ENCODE measurements at regions not wholly inside any gene's neighbourhood (a gene's known extent, or its start where the extent isn't known, plus 50 kb on each side); places are given as distances from the start of the nearest gene placed in this dataset.
"Not testable (repeated sequence)": the region's sequence is repeated elsewhere in the genome, so short reads cannot be mapped to it uniquely, and the experiment has no call there.

- no peak for DNase-seq
Measured at GRCh38 chr6:14218519-14218800, 100.9 kb downstream of the CD83 start.

DNA sequence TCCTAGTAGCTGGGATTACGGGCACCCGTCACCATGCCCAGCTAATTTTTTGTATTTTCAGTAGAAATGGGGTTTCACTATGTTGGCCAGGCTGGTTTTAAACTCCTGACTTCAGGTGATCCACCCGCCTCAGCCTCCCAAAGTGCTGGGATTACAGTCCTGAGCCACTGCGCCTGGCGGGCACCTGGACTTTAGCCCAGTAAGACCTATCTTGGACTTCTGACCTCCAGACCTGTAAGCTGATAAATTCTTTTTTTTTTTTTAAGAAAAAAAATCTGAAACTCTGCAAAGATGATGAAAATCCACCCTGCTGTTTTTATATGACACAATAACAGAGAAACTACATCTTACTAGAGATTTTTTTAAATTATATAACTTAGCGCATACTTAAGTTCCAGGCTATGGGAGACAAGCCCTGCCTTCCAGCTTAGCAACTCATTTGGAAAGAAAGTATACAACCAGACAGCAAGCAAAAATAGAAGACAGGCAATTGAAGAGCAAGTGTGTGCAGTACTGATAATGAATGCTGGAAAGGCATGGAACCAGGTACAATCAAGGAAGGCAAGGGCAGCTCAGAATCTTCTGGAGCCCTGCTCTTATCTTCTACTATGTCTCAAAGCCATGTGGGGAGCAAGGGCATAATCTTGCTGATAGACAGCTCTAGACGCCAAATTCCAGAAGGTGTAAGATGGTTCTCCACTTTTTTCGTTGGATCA, 104.2 kb downstream of the CD83 start:
- no peak for DNase-seq

DNA sequence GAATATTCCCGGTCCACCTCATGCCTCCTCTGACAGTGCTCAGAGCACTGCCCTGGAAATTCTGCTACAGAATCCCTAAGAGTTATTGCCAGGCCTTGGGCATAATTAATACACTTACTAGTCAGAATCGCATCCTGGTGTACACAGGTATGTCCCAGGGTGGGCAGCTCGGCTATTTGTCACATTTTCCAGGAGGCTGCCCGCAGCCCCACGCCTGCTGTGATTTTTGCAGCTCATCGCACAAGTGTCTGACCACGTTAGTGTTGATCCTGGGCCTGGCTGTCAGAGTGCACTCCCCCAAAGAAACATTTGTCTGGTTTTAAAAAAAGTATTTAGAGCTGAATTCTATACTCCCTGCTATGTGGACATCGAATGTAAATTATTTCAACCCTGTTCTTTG, 105.4 kb downstream of the CD83 start:
- no peak for DNase-seq

- DNase-seq: no peak
Measured at GRCh38 chr6:14224359-14225103, 107.0 kb downstream of the CD83 start.

- DNase-seq: no peak
Measured at GRCh38 chr6:14226051-14226660, 108.6 kb downstream of the CD83 start.

DNA sequence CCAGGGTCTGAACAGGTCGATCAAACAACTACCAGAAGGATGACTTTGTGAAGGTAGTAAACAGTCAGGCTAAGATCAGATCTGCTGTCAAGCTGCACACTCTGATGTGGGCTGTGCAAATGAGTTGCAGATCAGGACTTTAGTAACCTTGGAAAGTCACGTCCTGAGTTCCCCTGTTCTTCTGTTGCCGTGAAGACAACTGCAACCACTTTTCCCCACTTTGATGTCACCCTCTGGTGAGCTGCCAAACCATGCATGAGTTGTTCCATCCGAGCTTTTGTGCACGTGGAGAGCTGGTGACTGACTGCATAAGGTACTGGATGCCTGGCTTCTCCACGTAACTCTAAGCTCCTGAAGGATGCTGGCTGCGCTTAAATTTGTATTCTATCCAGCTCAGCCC, 111.0 kb downstream of the CD83 start:
- DNase-seq: peak; percentile 54 to 75 (median 65)

DNA sequence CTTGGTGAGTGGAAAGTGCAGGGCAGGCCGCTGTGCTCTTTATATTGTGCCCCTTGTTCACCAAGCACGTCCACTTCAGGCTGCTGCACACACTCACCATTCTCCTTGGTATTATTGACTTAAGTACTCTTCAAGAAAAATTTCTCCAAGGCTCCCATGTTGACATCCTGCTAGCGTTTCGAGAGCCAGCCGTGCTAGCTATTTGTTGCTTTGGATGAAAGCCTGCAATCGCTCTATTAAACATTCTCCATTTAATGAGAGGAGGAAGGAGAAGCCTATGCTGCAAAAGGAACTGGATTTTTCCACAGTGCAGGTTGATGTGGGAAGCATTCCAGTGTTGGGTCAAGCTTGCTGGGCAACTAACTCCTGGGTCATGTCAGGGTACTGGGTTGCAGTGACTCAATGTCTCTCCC, 113.5 kb downstream of the CD83 start:
- no peak for DNase-seq

- DNase-seq: no peak
Measured at GRCh38 chr6:14231501-14232280, 114.1 kb downstream of the CD83 start.

GRCh38 chr6:14232889-14233288, 115.3 kb downstream of the CD83 start:
- DNase-seq: no peak

DNA sequence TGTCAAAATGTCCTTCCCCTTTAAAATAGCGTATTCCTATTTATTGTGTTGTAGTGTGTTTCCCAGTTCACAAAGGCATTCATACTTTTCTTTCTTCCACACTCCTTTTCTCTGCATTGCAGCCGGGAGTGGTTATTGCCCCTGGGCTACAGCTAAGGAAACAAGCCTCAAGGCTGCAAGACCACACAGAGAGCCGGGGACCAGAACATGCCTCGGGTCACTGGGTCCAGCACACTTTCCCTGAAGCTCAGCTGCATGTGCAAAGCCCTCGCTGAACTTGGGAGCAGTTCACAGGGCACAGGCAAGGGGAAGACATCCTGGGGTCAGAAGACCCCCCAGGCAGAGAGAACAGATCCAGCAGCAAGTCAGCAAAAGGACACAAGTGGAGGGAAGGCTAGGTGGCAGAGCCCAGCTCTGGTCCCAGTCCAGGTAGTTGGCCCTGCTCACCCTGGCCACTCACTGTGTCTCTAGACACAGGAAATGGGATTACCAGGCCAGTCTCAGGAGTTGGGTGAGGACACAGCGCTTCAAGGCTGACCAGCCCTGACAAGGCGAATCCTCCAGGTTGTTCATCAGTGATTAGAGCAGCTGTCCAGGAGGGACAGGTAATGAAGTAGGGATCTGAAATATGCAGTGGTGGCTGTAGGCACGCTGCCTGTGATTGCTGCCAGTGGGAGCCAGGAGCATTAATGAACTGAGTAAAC, 118.2 kb downstream of the CD83 start:
- DNase-seq: no peak

- DNase-seq: no peak
Measured at GRCh38 chr6:14239097-14239496, 121.5 kb downstream of the CD83 start.

GRCh38 chr6:14240411-14241166, 123.0 kb downstream of the CD83 start:
- no peak for DNase-seq

- no peak for DNase-seq
Measured at GRCh38 chr6:14241255-14242070, 123.9 kb downstream of the CD83 start.

DNA sequence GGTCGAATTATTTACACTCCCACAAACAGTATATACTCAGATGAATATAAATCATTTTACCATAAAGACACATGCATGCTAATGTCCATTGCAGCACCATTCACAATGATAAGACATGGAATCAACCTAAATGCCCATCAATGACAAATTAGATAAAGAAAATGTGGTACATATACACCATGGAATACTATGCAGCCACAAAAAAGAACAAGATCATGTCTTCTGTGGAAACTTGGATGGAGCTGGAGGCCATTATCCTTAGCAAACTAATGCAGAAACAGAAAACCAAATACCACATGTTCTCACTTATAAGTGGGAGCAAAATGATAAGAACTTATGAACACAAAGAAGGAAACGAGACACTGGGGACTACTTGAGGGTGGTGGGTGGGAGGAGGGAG, 125.3 kb downstream of the CD83 start:
- not testable (repeated sequence) for DNase-seq

DNA sequence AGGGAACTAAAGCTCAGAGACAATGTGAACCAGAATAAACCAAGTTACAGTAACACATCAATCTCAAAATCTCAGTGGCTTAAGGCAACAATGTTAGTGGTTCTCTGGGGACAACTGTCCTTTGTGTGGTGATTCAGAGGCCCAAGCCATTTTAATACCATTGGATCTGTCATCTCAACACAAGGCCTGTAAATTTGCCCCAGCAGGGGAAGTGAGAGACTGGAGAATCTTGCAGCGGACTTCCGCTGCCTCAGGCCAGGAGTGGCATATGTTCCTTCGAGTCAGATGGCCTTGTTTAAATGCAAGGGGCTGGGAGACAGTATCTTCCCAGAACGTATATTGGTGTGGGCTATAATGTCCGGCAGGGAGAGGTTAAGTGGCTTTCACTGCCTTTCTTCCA, 126.0 kb downstream of the CD83 start:
- DNase-seq: no peak

DNA sequence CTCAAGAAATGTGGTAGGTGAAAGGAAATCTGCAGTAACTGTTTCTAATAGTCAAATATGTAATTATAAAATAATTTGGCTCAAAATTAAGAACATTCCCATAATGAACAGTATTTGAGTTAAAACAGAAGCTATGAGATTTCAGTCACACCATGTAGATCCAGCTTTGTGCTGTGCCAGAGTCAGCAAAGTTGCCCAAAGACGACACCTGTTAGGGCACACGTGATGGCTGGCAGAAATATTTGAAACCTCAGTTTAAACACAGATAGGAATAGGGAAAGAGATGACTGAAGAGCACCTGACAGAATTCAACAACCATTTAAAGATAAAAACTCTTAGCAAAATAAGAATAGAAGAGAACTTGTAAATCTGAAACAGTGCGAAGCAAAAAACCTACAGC, 129.3 kb downstream of the CD83 start:
- DNase-seq: no peak

GRCh38 chr6:14250573-14250972, 133.0 kb downstream of the CD83 start:
- DNase-seq: no peak

- DNase-seq: no peak
Measured at GRCh38 chr6:14252271-14252850, 134.8 kb downstream of the CD83 start.

GRCh38 chr6:14254505-14254904, 136.9 kb downstream of the CD83 start:
- no peak for DNase-seq

DNA sequence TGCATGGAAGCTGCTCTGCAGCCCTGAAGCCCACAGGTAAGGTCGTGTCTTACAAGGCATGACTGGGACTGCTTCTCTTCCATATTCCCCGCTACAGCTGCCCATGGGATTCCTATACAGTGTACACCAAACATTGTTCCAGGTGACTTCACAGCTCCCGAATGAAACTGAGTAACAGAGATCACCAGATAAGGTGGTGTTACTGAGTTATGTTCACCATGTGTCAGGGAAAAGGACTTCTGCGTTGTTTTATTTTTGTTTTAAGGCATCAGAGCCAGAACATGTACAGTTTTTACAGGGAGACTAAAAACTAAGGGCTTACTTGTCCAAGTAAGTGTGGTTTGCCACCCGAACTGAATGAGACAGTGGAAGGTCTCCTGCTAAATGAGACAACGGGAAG, 138.3 kb downstream of the CD83 start:
- no peak for DNase-seq

DNA sequence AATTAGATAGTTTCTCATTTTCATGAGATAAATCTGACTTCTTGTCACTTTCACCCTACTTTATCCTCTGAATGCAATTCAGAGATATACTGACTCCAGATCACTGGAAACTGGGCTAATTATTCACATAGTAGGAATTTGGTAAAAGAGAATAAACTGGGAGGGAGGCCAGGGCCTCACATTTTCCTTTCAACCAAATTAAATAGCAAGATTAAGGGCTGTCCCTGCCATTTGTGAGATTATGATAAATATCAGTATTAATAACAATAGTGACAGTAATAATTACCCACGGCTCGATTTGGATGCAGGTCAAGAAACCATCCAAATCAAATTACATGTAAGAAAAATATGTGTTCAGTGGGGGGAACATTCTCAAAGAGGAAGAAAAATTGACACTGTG, 140.5 kb downstream of the CD83 start:
- DNase-seq: no peak
